ENCODE measurements at regions not wholly inside any gene's neighbourhood (a gene's known extent, or its start where the extent isn't known, plus 50 kb on each side); places are given as distances from the start of the nearest gene placed in this dataset.

DNA sequence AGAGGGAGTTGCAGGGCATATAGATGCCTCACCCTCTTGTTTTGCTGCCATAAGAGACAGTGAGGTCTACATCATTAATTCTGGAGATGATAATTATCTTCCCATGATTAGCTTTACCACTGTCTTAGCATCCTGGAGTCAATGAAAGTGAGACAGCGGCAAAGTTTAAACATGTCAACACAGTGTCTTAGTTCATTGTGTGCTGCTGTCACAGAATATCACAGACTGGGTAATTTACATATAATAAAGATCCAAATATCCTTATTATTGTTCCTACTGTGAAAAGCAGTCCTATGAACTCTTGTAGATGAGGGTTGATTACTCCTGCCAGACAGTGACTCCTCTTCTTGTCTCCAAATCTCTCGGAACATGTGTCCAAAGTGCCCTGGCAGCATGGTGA is 658.6 kb upstream of the ADGRB3 start:
- ChIA-PET CTCF (no interaction called here), POLR2A (no interaction called here)
- ATAC-seq (no peak), DNase-seq (ENCODE audit: low read depth in 1 of 2, low spot score in 1 of 2) (no peak), FAIRE-seq (no peak)
- TF ChIP-seq TFCP2L1 (CRISPR knock-in tag; IDR thresholded peaks at IDR 0.05) (no peak), RNF2 (IDR thresholded peaks at IDR 0.05; ENCODE audit: borderline replicate concordance, low read depth) (no peak), RFX5 (IDR thresholded peaks at IDR 0.05) (no peak), KDM5A (IDR thresholded peaks at IDR 0.05) (no peak), EP300 (IDR thresholded peaks at IDR 0.05) (no peak), ELK1 (IDR thresholded peaks at IDR 0.05; ENCODE audit: low read depth, low read length) (no peak), SMC3 (IDR thresholded peaks at IDR 0.05) (no peak), ESRRA (IDR thresholded peaks at IDR 0.05; ENCODE audit: borderline replicate concordance, low read length) (no peak), CBX8 (IDR thresholded peaks at IDR 0.05) (no peak)
- Histone ChIP-seq H3K4me2 (no peak overlapping the region), H3K4me1 (no peaks in the 10 kb centered on the region), H3K9me3 (no peaks in the 10 kb centered on the region), H3K27ac (no peak overlapping the region), H3K4me3 (no peak overlapping the region)
- 19% methylated on average over 2 of the region's 2 CpGs for WGBS (ENCODE audit: missing lambda C conversion rate)

- Histone ChIP-seq H3K4me1 (no peaks in the 10 kb centered on the region), H3K27ac (no peak overlapping the region), H3K4me3 (no peak overlapping the region), H3K9me3 (no peaks in the 10 kb centered on the region), H3K4me2 (no peak overlapping the region)
- DNase-seq (ENCODE audit: low read depth in 1 of 2, low spot score in 1 of 2) (no peak), FAIRE-seq (no peak), ATAC-seq (no peak)
- ChIA-PET POLR2A (no interaction called here), CTCF (no interaction called here)
- TF ChIP-seq REST (IDR thresholded peaks at IDR 0.05) (no peak), ZNF302 (CRISPR knock-in tag; IDR thresholded peaks at IDR 0.05) (no peak), RCOR1 (IDR thresholded peaks at IDR 0.05; ENCODE audit: low read depth, low read length) (no peak), CBX2 (IDR thresholded peaks at IDR 0.05; ENCODE audit: borderline replicate concordance, low read depth) (no peak), POLR2AphosphoS2 (conservative IDR thresholded peaks at IDR 0.05; ENCODE audit: low read length) (no peak), CHD4 (IDR thresholded peaks at IDR 0.05; ENCODE audit: borderline replicate concordance) (no peak), CEBPB (IDR thresholded peaks at IDR 0.05) (no peak), NR3C1 (IDR thresholded peaks at IDR 0.05) (no peak), RNF2 (IDR thresholded peaks at IDR 0.05; ENCODE audit: borderline replicate concordance, low read depth) (no peak), KDM1A (IDR thresholded peaks at IDR 0.05; ENCODE audit: low read depth) (no peak), CBX8 (IDR thresholded peaks at IDR 0.05) (no peak), HDAC2 (IDR thresholded peaks at IDR 0.05) (no peak), JUNB (IDR thresholded peaks at IDR 0.05) (no peak), RFX5 (IDR thresholded peaks at IDR 0.05) (no peak), TFCP2L1 (CRISPR knock-in tag; IDR thresholded peaks at IDR 0.05) (no peak), FOSB (CRISPR knock-in tag; IDR thresholded peaks at IDR 0.05) (no peak), RARB (CRISPR knock-in tag; IDR thresholded peaks at IDR 0.05) (no peak), ESRRA (IDR thresholded peaks at IDR 0.05; ENCODE audit: borderline replicate concordance, low read length) (no peak), FOXS1 (CRISPR knock-in tag; IDR thresholded peaks at IDR 0.05) (no peak)
- TF ChIP-seq, protein P1, sequence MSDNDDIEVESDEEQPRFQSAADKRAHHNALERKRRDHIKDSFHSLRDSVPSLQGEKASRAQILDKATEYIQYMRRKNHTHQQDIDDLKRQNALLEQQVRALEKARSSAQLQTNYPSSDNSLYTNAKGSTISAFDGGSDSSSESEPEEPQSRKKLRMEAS (IDR thresholded peaks at IDR 0.05), result no peak
Observed at GRCh38 chr6:67974931-67975330, 660.2 kb upstream of the ADGRB3 start.

Data from A549 (cell line).